HEK293 (cell line): ENCODE measurements at regions not wholly inside any gene's neighbourhood (a gene's known extent, or its start where the extent isn't known, plus 50 kb on each side); places are given as distances from the start of the nearest gene placed in this dataset.
A peak's percentile ranks its signal among the peaks of the same experiment; 100 is the strongest.

ENCODE experiments used
- CTCF ChIA-PET: fragments of 350-600 bp; formaldehyde crosslinking; extraction: SDS; loops from one replicate; lab custom pipeline; 2021; ENCODE audit warnings: antibody characterized with exemption; lab: Yijun Ruan, JAX
- POLR2A ChIA-PET: fragments of 300-600 bp; formaldehyde crosslinking; extraction: SDS; loops from one replicate; lab custom pipeline; 2020; ENCODE audit warnings: antibody characterized with exemption, inconsistent platforms; lab: Yijun Ruan, JAX
- H3K27ac ChIP-seq: fragments of 200-500 bp; sonication (Bioruptor generic); 2 replicates; pipeline ENCODE4 v1.5.1; 2014; ENCODE audit warnings: low read depth, low read length, control low read depth, inconsistent platforms; ENCODE audit errors: extremely low read depth
- H3K36me3 ChIP-seq, 2 experiments: fragments of 200-500 bp in 1 of 2; sonication (Bioruptor generic) in 1 of 2; 1 replicate in 1 of 2; 2 replicates in 1 of 2; pipeline ENCODE4 v1.5.1; 2014 to 2017; ENCODE audit warnings: inconsistent platforms in 2 of 2, low read length in 2 of 2; ENCODE audit not compliant: control insufficient read depth in 2 of 2, insufficient read depth in 1 of 2
- H3K4me1 ChIP-seq: fragments of 200-500 bp; sonication (Bioruptor generic); 2 replicates; pipeline ENCODE4 v1.5.1; 2014; ENCODE audit warnings: mild to moderate bottlenecking, low read length, inconsistent platforms; ENCODE audit not compliant: control insufficient read depth, insufficient read depth
- H3K4me3 ChIP-seq: 2 replicates; pipeline ENCODE4 v1.5.1; 2011; ENCODE audit warnings: low read depth, mild to moderate bottlenecking, control low read depth, low read length, moderate library complexity
- H3K9me3 ChIP-seq: fragments of 200-500 bp; sonication (Bioruptor generic); 2 replicates; pipeline ENCODE4 v1.5.1; 2014; ENCODE audit warnings: low read depth, low read length, inconsistent platforms; ENCODE audit not compliant: control insufficient read depth, insufficient read depth
- BCL11B ChIP-seq: fragments of 450-650 bp; formaldehyde crosslinking; IDR thresholded peaks from 2 replicates; pipeline ENCODE4 v1.5.1; 2016; ENCODE audit warnings: low read depth, missing biosample characterization, missing genetic modification characterization
- BCL6B ChIP-seq: fragments of 450-650 bp; formaldehyde crosslinking; IDR thresholded peaks from 2 replicates; pipeline ENCODE4 v1.5.1; 2017; ENCODE audit warnings: missing biosample characterization, missing genetic modification characterization
- CTCF ChIP-seq: fragments of 450-650 bp; formaldehyde crosslinking; IDR thresholded peaks from 2 replicates; pipeline ENCODE4 v1.5.1; 2016; ENCODE audit warnings: missing biosample characterization, missing genetic modification characterization
- PRDM1 ChIP-seq: fragments of 450-650 bp; formaldehyde crosslinking; IDR thresholded peaks from 2 replicates; pipeline ENCODE4; 2016; ENCODE audit warnings: missing biosample characterization, missing genetic modification characterization
- REST ChIP-seq: fragments of 450-650 bp; formaldehyde crosslinking; IDR thresholded peaks from 2 replicates; pipeline ENCODE4 v1.5.1; 2016; ENCODE audit warnings: missing biosample characterization, missing genetic modification characterization
- WT1 ChIP-seq: fragments of 450-650 bp; formaldehyde crosslinking; IDR thresholded peaks from 2 replicates; pipeline ENCODE4 v1.5.1; 2016; ENCODE audit warnings: missing biosample characterization, missing genetic modification characterization
- ZNF133 ChIP-seq: fragments of 450-650 bp; formaldehyde crosslinking; IDR thresholded peaks from 2 replicates; pipeline ENCODE4 v1.5.1; 2016; ENCODE audit warnings: missing biosample characterization, missing genetic modification characterization
- ZNF138 ChIP-seq: fragments of 450-650 bp; formaldehyde crosslinking; IDR thresholded peaks from 2 replicates; pipeline ENCODE4 v1.5.1; 2016; ENCODE audit warnings: missing biosample characterization, missing genetic modification characterization, borderline replicate concordance
- ZNF214 ChIP-seq: fragments of 450-650 bp; formaldehyde crosslinking; IDR thresholded peaks from 2 replicates; pipeline ENCODE4 v1.5.1; 2017; ENCODE audit warnings: missing biosample characterization, mild to moderate bottlenecking, missing genetic modification characterization, borderline replicate concordance
- ZNF239 ChIP-seq: fragments of 450-650 bp; formaldehyde crosslinking; IDR thresholded peaks from 2 replicates; pipeline ENCODE4 v1.5.1; 2016; ENCODE audit warnings: missing biosample characterization, missing genetic modification characterization
- ZNF266 ChIP-seq: fragments of 450-650 bp; formaldehyde crosslinking; IDR thresholded peaks from 2 replicates; pipeline ENCODE4 v1.5.1; 2016; ENCODE audit warnings: missing biosample characterization, missing genetic modification characterization, low read depth
- ZNF423 ChIP-seq: fragments of 450-650 bp; formaldehyde crosslinking; IDR thresholded peaks from 2 replicates; pipeline ENCODE4 v1.5.1; 2016; ENCODE audit warnings: missing biosample characterization, missing genetic modification characterization
- ZNF488 ChIP-seq: fragments of 450-650 bp; formaldehyde crosslinking; IDR thresholded peaks from 2 replicates; pipeline ENCODE4 v1.5.1; 2016; ENCODE audit warnings: missing biosample characterization, missing genetic modification characterization
- ZNF518A ChIP-seq: fragments of 450-650 bp; formaldehyde crosslinking; conservative IDR thresholded peaks from 2 replicates; pipeline ENCODE4 v1.5.1; 2016; ENCODE audit warnings: low read depth, missing biosample characterization, missing genetic modification characterization
- ZNF521 ChIP-seq: fragments of 450-650 bp; formaldehyde crosslinking; IDR thresholded peaks from 2 replicates; pipeline ENCODE4 v1.5.1; 2017; ENCODE audit warnings: missing biosample characterization, mild to moderate bottlenecking, missing genetic modification characterization
- ZNF548 ChIP-seq: fragments of 450-650 bp; formaldehyde crosslinking; IDR thresholded peaks from 2 replicates; pipeline ENCODE4 v1.5.1; 2016; ENCODE audit warnings: missing biosample characterization, missing genetic modification characterization
- ZNF558 ChIP-seq: fragments of 450-650 bp; formaldehyde crosslinking; IDR thresholded peaks from 2 replicates; pipeline ENCODE4 v1.5.1; 2016; ENCODE audit warnings: missing biosample characterization, missing genetic modification characterization
- ZNF677 ChIP-seq: fragments of 450-650 bp; IDR thresholded peaks from 2 replicates; pipeline ENCODE4 v1.5.0; 2018; ENCODE audit warnings: missing biosample characterization, mild to moderate bottlenecking, missing genetic modification characterization, moderate library complexity
- ZNF777 ChIP-seq: fragments of 450-650 bp; formaldehyde crosslinking; IDR thresholded peaks from 2 replicates; pipeline ENCODE4 v1.5.1; 2017; ENCODE audit warnings: missing biosample characterization, missing genetic modification characterization, borderline replicate concordance

- no peak for TF ChIP-seq ZNF518A (tag by site-specific recombination)
- no peak for TF ChIP-seq ZNF133 (tag by site-specific recombination)
- TF ChIP-seq ZNF548 (tag by site-specific recombination) = no peak
- no peak for TF ChIP-seq ZNF239
- no peak for TF ChIP-seq ZNF677 (tag by site-specific recombination)
- TF ChIP-seq, all 188 proteins: peak for 0
Measured at GRCh38 chr4:26174027-26174426, 146.8 kb upstream of the RBPJ start (continued).

GRCh38 chr4:26175006-26175786 lies 145.6 kb upstream of the RBPJ start:
- no peak overlapping the region for H3K27ac ChIP-seq
- ChIA-PET CTCF (interaction anchor here (0.6 to 1.3 kb wide), 2 partner anchors 9 to 93 kb away, joined by 3 to 5 read pairs; no protein-coding TSS in a partner anchor), POLR2A (no interaction called here)
- no peaks in the 10 kb centered on the region for H3K4me1 ChIP-seq
- no peaks in the 10 kb centered on the region for H3K9me3 ChIP-seq
- H3K4me3 ChIP-seq = no peak overlapping the region
- no peaks in the 10 kb centered on the region for H3K36me3 ChIP-seq
- TF ChIP-seq PRDM1 (tag by site-specific recombination) = 0 out of 2 replicates have a peak, but pooled peaks have one; percentile 30
- no peak for TF ChIP-seq ZNF777

GRCh38 chr4:26175905-26176470 lies 144.8 kb upstream of the RBPJ start:
- CTCF ChIA-PET = no interaction called here
- Histone ChIP-seq H3K4me1 (no peaks in the 10 kb centered on the region), H3K9me3 (no peaks in the 10 kb centered on the region), H3K4me3 (no peak overlapping the region), H3K36me3 (no peaks in the 10 kb centered on the region), H3K27ac (no peak overlapping the region)
- POLR2A ChIA-PET = no interaction called here
- TF ChIP-seq WT1 (no peak), ZNF488 (tag by site-specific recombination) (no peak), ZNF266 (tag by site-specific recombination) (no peak), ZNF423 (tag by site-specific recombination) (no peak), ZNF521 (tag by site-specific recombination) (no peak), ZNF777 (no peak), BCL11B (tag by site-specific recombination) (no peak), ZNF138 (no peak), ZNF558 (tag by site-specific recombination) (no peak), ZNF214 (tag by site-specific recombination) (no peak), BCL6B (tag by site-specific recombination) (no peak), REST (tag by site-specific recombination) (no peak), CTCF (tag by site-specific recombination) (no peak)
